HepG2 (cell line): ENCODE measurements at regions not wholly inside any gene's neighbourhood (a gene's known extent, or its start where the extent isn't known, plus 50 kb on each side); places are given as distances from the start of the nearest gene placed in this dataset.

Experiments used
- ATAC-seq: fragments of 200-7000 bp; cut with Tn5 transposase; 3 replicates; pipeline ENCODE4 v1.9.1; 2020; ENCODE audit warnings: mild to moderate bottlenecking, moderate library complexity
- BruUV-seq: library from RNA; stranded (reverse); fragments of 400-500 nt; replicated peaks from 2 replicates; lab custom pipeline; 2021; lab: Mats Ljungman, UMichigan
- CTCF ChIA-PET: fragments of 300-600 bp; formaldehyde crosslinking; extraction: SDS; loops from one replicate; lab custom pipeline; 2021; ENCODE audit warnings: low total read pairs, inconsistent platforms, low intra/inter-chr PET ratio; lab: Yijun Ruan, JAX
- POLR2A ChIA-PET: fragments of 350-600 bp; sonication (Branson Sonifier 250); formaldehyde crosslinking; loops from one replicate; lab custom pipeline; 2020; ENCODE audit warnings: antibody characterized with exemption, inconsistent platforms; lab: Yijun Ruan, JAX
- DNase-seq: peaks from one replicate; pipeline ENCODE4 v3.0.0-alpha.2; 2015; ENCODE audit warnings: low spot score
- FAIRE-seq: peaks from 3 replicates; lab custom pipeline; 2011; peaks lifted over from hg19 to GRCh38; lab: Jason Lieb, UNC
- H2AFZ ChIP-seq: one replicate; pipeline ENCODE4 v1.6.1; 2011; ENCODE audit warnings: low read length, inconsistent platforms
- H3K27ac ChIP-seq: fragments of 300-600 bp; 3 replicates; pipeline ENCODE4 v1.8.0; 2011; ENCODE audit warnings: mixed run types, mild to moderate bottlenecking, mixed read lengths, low read length, inconsistent platforms; ENCODE audit not compliant: insufficient read depth; ENCODE audit errors: extremely low read length
- H3K27me3 ChIP-seq, 2 experiments: fragments of 200-600 bp in 1 of 2; 2 replicates in 1 of 2; 3 replicates in 1 of 2; pipeline versions ENCODE4 v1.6.0 to v1.8.0; 2011; ENCODE audit warnings: low read length in 2 of 2, mild to moderate bottlenecking in 2 of 2, moderate library complexity in 2 of 2, inconsistent platforms in 1 of 2; ENCODE audit not compliant: insufficient read depth in 2 of 2, control insufficient read depth in 1 of 2
- H3K36me3 ChIP-seq, 2 experiments: fragments of 200-600 bp in 1 of 2; replicated peaks in 1 of 2; 2 replicates in 1 of 2; 3 replicates in 1 of 2; pipeline versions ENCODE4 v1.5.1 to v1.8.0; 2011; ENCODE audit warnings: low read length in 2 of 2, inconsistent platforms in 1 of 2; ENCODE audit not compliant: insufficient read depth in 2 of 2, control insufficient read depth in 1 of 2
- H3K4me1 ChIP-seq: 2 replicates; pipeline ENCODE4 v1.5.1; 2012; ENCODE audit warnings: low read length, inconsistent platforms; ENCODE audit not compliant: insufficient read depth
- H3K4me2 ChIP-seq: 2 replicates; pipeline ENCODE4 v1.6.0; 2011; ENCODE audit warnings: low read depth, low read length, inconsistent platforms
- H3K4me3 ChIP-seq, 3 experiments: fragments of 200-600 bp in 1 of 3; sonication (generic), shearing (Covaris generic) in 1 of 3; replicated peaks in 1 of 3; 2 replicates each; pipeline ENCODE4 v1.5.1; 2011 to 2016; ENCODE audit warnings: low read length in 3 of 3, inconsistent platforms in 2 of 3, low read depth in 2 of 3, mild to moderate bottlenecking in 2 of 3, control low read depth in 1 of 3, mixed read lengths in 1 of 3; ENCODE audit not compliant: insufficient read depth in 1 of 3
- H3K79me2 ChIP-seq: one replicate; pipeline ENCODE4 v1.6.1; 2011; ENCODE audit warnings: low read length, inconsistent platforms; ENCODE audit not compliant: insufficient read depth
- H3K9ac ChIP-seq: 2 replicates; pipeline ENCODE4 v1.6.0; 2011; ENCODE audit warnings: mild to moderate bottlenecking, low read depth, low read length, inconsistent platforms; ENCODE audit not compliant: insufficient read depth
- H3K9me3 ChIP-seq: 2 replicates; pipeline ENCODE4 v1.5.1; 2012; ENCODE audit warnings: mild to moderate bottlenecking, low read length
- H4K20me1 ChIP-seq: 2 replicates; pipeline ENCODE4 v1.6.0; 2011; ENCODE audit warnings: inconsistent platforms, mild to moderate bottlenecking, low read length, moderate library complexity; ENCODE audit not compliant: insufficient read depth
- AHDC1 ChIP-seq: sonication (generic); formaldehyde crosslinking; IDR thresholded peaks from 2 replicates; pipeline ENCODE4 v1.5.1; 2020; ENCODE audit warnings: mild to moderate bottlenecking, missing genetic modification reagents, borderline replicate concordance
- DR1 ChIP-seq: sonication (generic); formaldehyde crosslinking; IDR thresholded peaks from 2 replicates; pipeline ENCODE4 v1.8.0; 2021; ENCODE audit warnings: mild to moderate bottlenecking, missing genetic modification reagents, inconsistent platforms
- FLYWCH1 ChIP-seq: sonication (generic); formaldehyde crosslinking; IDR thresholded peaks from 2 replicates; pipeline ENCODE4 v1.8.1; 2023; ENCODE audit warnings: mild to moderate bottlenecking, missing genetic modification reagents
- MATR3 ChIP-seq: sonication (generic); formaldehyde crosslinking; IDR thresholded peaks from 2 replicates; pipeline ENCODE4 v1.4.0; 2020; ENCODE audit warnings: missing genetic modification reagents
- MED1 ChIP-seq: sonication (generic); formaldehyde crosslinking; IDR thresholded peaks from 2 replicates; pipeline ENCODE4 v1.4.0; 2020; ENCODE audit warnings: missing genetic modification reagents
- MTA3 ChIP-seq: sonication (generic); formaldehyde crosslinking; IDR thresholded peaks from 2 replicates; pipeline ENCODE4 v1.4.0; 2020; ENCODE audit warnings: missing genetic modification reagents
- PREB ChIP-seq: sonication (generic); formaldehyde crosslinking; IDR thresholded peaks from 2 replicates; pipeline ENCODE4 v1.4.0; 2020; ENCODE audit warnings: missing genetic modification reagents
- SATB2 ChIP-seq: sonication (generic); formaldehyde crosslinking; IDR thresholded peaks from 2 replicates; pipeline ENCODE4 v1.5.0; 2020; ENCODE audit warnings: missing genetic modification reagents
- TCF7L2 ChIP-seq: IDR thresholded peaks from 2 replicates; pipeline ENCODE4 v1.6.1; 2011; ENCODE audit warnings: mild to moderate bottlenecking, low read depth, low read length, moderate library complexity
- ZNF318 ChIP-seq: sonication (generic); formaldehyde crosslinking; IDR thresholded peaks from 2 replicates; pipeline ENCODE4 v1.4.0; 2020; ENCODE audit warnings: mild to moderate bottlenecking, missing genetic modification reagents
- ZSCAN30 ChIP-seq: sonication (generic); formaldehyde crosslinking; IDR thresholded peaks from 2 replicates; pipeline ENCODE4 v1.5.0; 2020; ENCODE audit warnings: mild to moderate bottlenecking, missing genetic modification reagents
- WGBS: methylation state at CpG from one replicate; pipeline ENCODE4 v1.1.6; 2017; ENCODE audit warnings: low lambda C conversion rate; 5-methylcytosine and 5-hydroxymethylcytosine counted together
- in situ Hi-C: cut with HindIII; loops from 2 replicates; pipeline ENCODE4 v1.10.0; 2017; ENCODE audit warnings: low pct_unique_long_range_greater_than_20kb; ENCODE audit not compliant: extremely low pct_ligation_motif_present
- intact Hi-C: fragments of 100-400 bp; cut with micrococcal nuclease; formaldehyde crosslinking; loops from one replicate; pipeline ENCODE4 v1.10.0; 2022; ENCODE audit not compliant: unreplicated experiment

- ATAC-seq = peak; percentile 23
- no peak overlapping the region for H3K27ac ChIP-seq
- TF ChIP-seq PREB (no peak), TCF7L2 (no peak), SATB2 (CRISPR knock-in tag) (no peak), MED1 (CRISPR knock-in tag) (peak; percentile 31), MATR3 (no peak), FLYWCH1 (CRISPR knock-in tag) (no peak), AHDC1 (CRISPR knock-in tag) (no peak), MTA3 (CRISPR knock-in tag) (no peak), ZSCAN30 (CRISPR knock-in tag) (no peak), DR1 (no peak), ZNF318 (CRISPR knock-in tag) (no peak)
Measured at GRCh38 chr2:62292190-62292589, 96.3 kb downstream of the B3GNT2 start.

More at GRCh38 chr2:62292190-62292589, 96.3 kb downstream of the B3GNT2 start:
- intact Hi-C loops = loop anchor here (2.0 to 5.0 kb wide), 2 partner anchors 95 to 120 kb away; partner anchors contain the start of gene B3GNT2
- peaks cover 29% of the 10 kb centered on the region for H3K4me1 ChIP-seq
- peak overlapping the region; percentile 50 for H3K9ac ChIP-seq
- ChIA-PET POLR2A (no interaction called here), CTCF (no interaction called here)
- BruUV-seq = no TSS peak
- H3K9me3 ChIP-seq = no peaks in the 10 kb centered on the region
- H3K36me3 ChIP-seq = no peaks in the 10 kb centered on the region
- H3K27me3 ChIP-seq = no peaks in the 10 kb centered on the region; a peak in 1 of 5 replicates
- H2AFZ ChIP-seq = no peak overlapping the region
- FAIRE-seq (peak; percentile 76), DNase-seq (peak; percentile 66)
- H3K4me2 ChIP-seq = peak overlapping the region; percentile 99
- H3K79me2 ChIP-seq = no peaks in the 10 kb centered on the region
- peak overlapping the region; percentile 50 to 78 (median 59) for H3K4me3 ChIP-seq
- H4K20me1 ChIP-seq = no peaks in the 10 kb centered on the region
- WGBS = 2% methylated on average over 4 of the region's 4 CpGs
- in situ Hi-C loops = no loop called here
